GM18951 (cell line): ENCODE measurements at regions not wholly inside any gene's neighbourhood (a gene's known extent, or its start where the extent isn't known, plus 50 kb on each side); places are given as distances from the start of the nearest gene placed in this dataset.

Experiments used
- POLR2A ChIP-seq: IDR thresholded peaks from 4 replicates; pipeline ENCODE4 v1.6.1; 2011; ENCODE audit warnings: mild to moderate bottlenecking; ENCODE audit not compliant: insufficient read length, insufficient read depth; ENCODE audit errors: extremely low read depth
- in situ Hi-C: fragments of 300-500 bp; cut with MboI; formaldehyde crosslinking; loops from one replicate; pipeline ENCODE4 v1.12.0; 2022; ENCODE audit warnings: low sequenced_read_pairs, mixed read lengths, inconsistent platforms; ENCODE audit not compliant: unreplicated experiment

- no peak for TF ChIP-seq POLR2A
- in situ Hi-C loops, result no loop called here
Measured at GRCh38 chr5:143694357-143694756, 117.6 kb upstream of the HMHB1 start.

- TF ChIP-seq POLR2A, result no peak
Measured at GRCh38 chr5:143693651-143694252, 118.2 kb upstream of the HMHB1 start.

DNA sequence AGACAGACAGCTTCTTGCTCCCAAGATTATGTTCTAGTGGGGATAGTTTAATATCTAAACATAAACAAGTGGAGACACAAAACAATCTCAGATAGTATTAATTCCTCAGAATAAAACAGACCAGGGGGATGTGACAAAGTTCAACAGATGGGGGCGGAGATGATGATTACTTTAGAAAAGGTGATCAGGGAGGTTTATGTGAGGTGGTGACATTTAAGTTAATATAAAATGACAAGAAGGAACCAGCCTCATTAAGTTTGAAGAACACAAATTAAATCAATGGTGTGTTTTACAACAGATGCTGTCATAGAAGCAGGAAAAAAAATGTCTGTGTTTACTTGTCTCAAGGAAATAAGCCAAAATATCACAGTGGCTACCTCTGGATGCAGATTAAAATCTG lies 119.6 kb upstream of the HMHB1 start:
- in situ Hi-C loops, result no loop called here
- TF ChIP-seq POLR2A, result no peak

More at GRCh38 chr5:143693651-143694252, 118.2 kb upstream of the HMHB1 start:
- in situ Hi-C loops, result no loop called here

DNA sequence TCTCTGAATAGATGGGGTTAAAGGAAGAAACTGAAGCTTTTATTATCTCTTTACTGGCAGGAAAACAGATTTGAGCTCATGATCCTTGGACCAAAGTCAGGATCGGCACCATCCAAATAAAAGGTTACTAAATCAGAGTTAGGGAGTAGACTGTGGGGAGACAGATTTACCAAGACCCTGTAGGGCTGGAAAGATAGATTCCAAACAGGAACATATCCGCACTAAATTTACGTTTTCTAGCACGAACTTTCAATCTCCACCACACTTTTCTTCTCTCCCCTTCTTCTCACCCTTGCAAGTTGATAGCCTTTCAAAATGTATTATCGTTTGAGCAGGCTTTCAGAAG lies 120.0 kb upstream of the HMHB1 start:
- in situ Hi-C loops, result no loop called here
- no peak for TF ChIP-seq POLR2A

DNA sequence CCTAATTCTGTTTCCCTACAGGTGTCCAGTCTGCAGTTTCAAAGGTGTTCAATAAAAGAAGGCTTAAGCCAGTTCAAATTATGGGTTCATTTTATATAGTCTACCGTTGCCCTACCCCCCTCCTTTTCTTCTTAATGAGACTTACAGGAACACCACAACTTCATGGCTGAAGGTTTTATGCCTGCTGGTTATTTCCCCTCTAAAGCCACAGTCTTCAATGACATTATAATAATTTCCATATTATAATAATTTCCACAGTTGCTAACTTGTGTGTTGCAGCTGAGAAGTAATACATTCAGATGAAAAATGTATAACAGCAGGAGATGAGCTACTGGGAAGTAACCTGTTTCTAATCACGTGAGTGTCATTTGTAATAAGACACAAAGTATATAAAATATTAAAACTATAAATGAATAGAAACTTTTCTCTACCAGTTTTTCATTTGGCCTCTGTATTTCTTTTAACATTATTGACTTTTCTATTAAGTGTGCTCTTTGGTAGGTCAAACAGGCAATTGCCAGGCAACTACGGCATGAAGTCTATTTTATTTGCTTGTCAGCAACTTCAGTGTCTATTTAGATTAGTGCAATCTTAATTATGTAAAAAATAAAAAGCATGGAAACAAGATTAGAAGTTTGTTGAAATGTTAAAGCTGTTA lies 120.5 kb upstream of the HMHB1 start:
- no peak for TF ChIP-seq POLR2A
- in situ Hi-C loops, result no loop called here

- in situ Hi-C loops, result no loop called here
- TF ChIP-seq POLR2A, result no peak
Measured at GRCh38 chr5:143687604-143688003, 124.4 kb upstream of the HMHB1 start.

DNA sequence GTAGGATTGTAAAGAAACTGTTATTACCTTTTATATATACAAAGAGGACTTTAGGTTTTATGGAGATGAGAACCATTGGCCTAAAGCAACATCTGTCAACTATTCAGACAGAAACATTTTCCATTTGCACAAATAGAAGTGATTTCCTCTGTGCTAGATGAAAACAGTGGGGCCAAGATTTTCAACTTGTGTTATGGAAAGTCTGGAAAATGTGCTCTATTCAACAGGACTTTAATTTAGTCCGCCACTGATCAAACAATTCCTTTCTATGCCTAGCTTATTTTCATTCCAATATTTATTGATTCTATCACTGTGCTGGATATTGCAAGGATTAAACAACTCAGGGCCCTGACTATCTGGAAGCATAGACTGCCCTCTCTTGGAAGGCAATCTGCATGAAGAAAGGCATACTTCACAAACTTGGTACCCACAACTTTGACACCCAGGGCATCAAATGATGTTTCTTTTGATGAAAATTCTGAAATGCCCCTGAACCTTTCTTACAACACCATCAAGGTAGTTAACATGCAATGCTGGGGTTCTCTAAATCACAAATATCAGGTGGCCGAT lies 126.6 kb upstream of the HMHB1 start:
- in situ Hi-C loops, result no loop called here
- no peak for TF ChIP-seq POLR2A

DNA sequence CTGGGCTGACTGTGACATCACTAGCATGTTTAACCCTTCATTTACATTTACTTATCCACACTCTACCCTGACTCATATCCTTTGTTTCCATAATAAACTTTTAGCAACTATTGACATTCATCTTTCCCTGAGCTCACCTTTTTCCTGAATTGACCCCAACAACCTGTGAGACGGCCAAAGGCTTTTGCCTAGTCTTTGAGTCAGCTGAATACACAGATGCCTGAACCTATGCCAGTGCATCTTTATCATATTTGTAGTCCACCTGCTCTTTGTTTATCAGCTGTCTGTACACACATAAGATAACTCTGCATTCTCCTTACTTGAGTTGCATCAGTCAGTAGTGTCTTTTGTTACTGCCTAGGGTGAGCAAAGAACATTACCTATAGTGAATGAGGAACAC lies 128.5 kb upstream of the HMHB1 start:
- in situ Hi-C loops, result no loop called here
- TF ChIP-seq POLR2A, result no peak

- no peak for TF ChIP-seq POLR2A
- in situ Hi-C loops, result no loop called here
Measured at GRCh38 chr5:143682929-143683386, 129.0 kb upstream of the HMHB1 start.

GRCh38 chr5:143682246-143682905 lies 129.6 kb upstream of the HMHB1 start:
- no peak for TF ChIP-seq POLR2A
- in situ Hi-C loops, result no loop called here

- no peak for TF ChIP-seq POLR2A
- in situ Hi-C loops, result no loop called here
Measured at GRCh38 chr5:143680672-143681259, 131.2 kb upstream of the HMHB1 start.

- no peak for TF ChIP-seq POLR2A
- in situ Hi-C loops, result no loop called here
Measured at GRCh38 chr5:143679777-143680176, 132.2 kb upstream of the HMHB1 start.

DNA sequence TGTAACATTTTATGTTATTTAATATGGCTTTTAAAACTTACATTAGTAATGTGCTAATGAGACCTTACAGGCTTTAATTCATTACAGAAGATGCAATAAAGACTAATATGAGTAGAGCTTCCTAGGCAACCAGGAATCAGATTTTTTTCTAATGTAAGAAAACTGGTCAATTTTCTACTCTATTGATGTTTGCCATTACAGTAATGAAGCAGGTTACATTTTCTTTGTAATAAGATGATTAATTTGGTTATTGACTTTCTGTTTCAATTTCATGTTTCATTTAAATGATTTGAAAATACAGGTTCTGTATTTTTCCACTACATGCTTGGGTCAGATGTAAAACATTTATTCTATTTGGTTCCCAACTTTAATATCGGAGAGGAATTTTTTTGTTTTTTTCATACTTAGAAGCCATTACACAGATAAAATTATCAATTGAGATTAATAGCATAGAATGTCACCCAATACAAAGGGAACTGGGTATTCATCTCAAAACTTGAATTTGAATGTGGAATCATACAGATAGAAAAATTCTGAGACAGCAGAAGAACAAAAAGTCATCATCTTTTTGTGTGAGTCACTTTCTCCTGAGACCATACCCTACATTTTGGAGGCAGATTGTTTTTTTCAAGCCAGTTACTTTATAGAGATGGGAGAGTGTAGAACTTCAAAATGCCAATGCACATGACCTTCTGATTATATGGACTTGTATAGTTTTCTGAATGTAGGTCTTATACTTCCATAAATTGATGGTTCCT lies 133.6 kb upstream of the HMHB1 start:
- no peak for TF ChIP-seq POLR2A
- in situ Hi-C loops, result no loop called here
